Right lobe of liver (tissue), 6 donors: ENCODE measurements at regions not wholly inside any gene's neighbourhood (a gene's known extent, or its start where the extent isn't known, plus 50 kb on each side); places are given as distances from the start of the nearest gene placed in this dataset.

Experiments used
- ATAC-seq, 4 donors: fragments of 200-7000 bp; cut with Tn5 transposase; one replicate each; pipeline ENCODE4 v1.9.1; 2020; ENCODE audit warnings: mild to moderate bottlenecking in 4 of 4, moderate library complexity in 4 of 4
- DNase-seq, 3 donors: peaks; one replicate each; pipeline ENCODE4 v3.0.0-alpha.2; 2020
- H3K27ac ChIP-seq, 3 donors: fragments of 200-600 bp; one replicate each; pipeline ENCODE4 v1.8.0; 2022
- H3K27me3 ChIP-seq, 2 donors: fragments of 200-600 bp; one replicate each; pipeline ENCODE4 v1.8.0; 2022
- H3K36me3 ChIP-seq, 4 donors: fragments of 200-600 bp; sonication (generic) in 1 of 4; one replicate each; pipeline versions ENCODE4 v1.5.1 to v1.8.0; 2017 to 2022; ENCODE audit warnings: control low read depth in 1 of 4
- H3K4me1 ChIP-seq, 4 donors: fragments of 200-600 bp; sonication (generic) in 1 of 4; one replicate each; pipeline versions ENCODE4 v1.5.1 to v1.8.0; 2017 to 2022; ENCODE audit warnings: control low read depth in 1 of 4
- H3K4me3 ChIP-seq, 3 donors: fragments of 200-600 bp; one replicate each; pipeline ENCODE4 v1.8.0; 2022
- H3K9me3 ChIP-seq, 4 donors: fragments of 200-600 bp; sonication (generic) in 1 of 4; one replicate each; pipeline versions ENCODE4 v1.5.1 to v1.8.0; 2017 to 2022; ENCODE audit warnings: control low read depth in 1 of 4
- POLR2A ChIP-seq: fragments of 450-650 bp; IDR thresholded peaks from one replicate; pipeline ENCODE4 v1.6.1; 2017; ENCODE audit warnings: antibody characterized with exemption, mild to moderate bottlenecking
- WGBS: methylation state at CpG from one replicate; pipeline ENCODE4 v1.1.6; 2018; ENCODE audit warnings: low coverage, low lambda C conversion rate; ENCODE audit not compliant: insufficient coverage; ENCODE audit errors: missing lambda C conversion rate; 5-methylcytosine and 5-hydroxymethylcytosine counted together
- intact Hi-C, 2 donors: fragments of 100-400 bp; cut with DNase I; formaldehyde crosslinking; loops; one replicate each; pipeline versions ENCODE4 v1.11.2 to v1.14.1; 2022
- TF ChIP-seq, protein P1 (sequence below), 4 donors: fragments of 200-600 bp in 3 of 4; fragments of 450-650 bp in 1 of 4; IDR thresholded peaks; one replicate each; pipeline versions ENCODE4 v1.5.1 to v1.8.0; 2016 to 2022; ENCODE audit warnings: antibody characterized with exemption in 4 of 4, mild to moderate bottlenecking in 2 of 4
- donor health status: DM: no; HTN: yes; CAD: no.
- donor health status: DM: no; HTN: no; CAD: no.
- donor health status: DM: no; HTN: no; CAD: no.
- donor health status: DM: no; HTN: yes; CAD: no.
- donor health status: DM: no; HTN: yes; CAD: no.

GRCh38 chr20:24185791-24186190, 197.2 kb upstream of the GGTLC1 start:
- Histone ChIP-seq H3K4me1 (peaks cover 0 to 2% (median 0%) of the 10 kb centered on the region in 4 donors), H3K27ac (no peak overlapping the region), H3K4me3 (no peak overlapping the region), H3K9me3 (peaks cover 0 to 6% (median 0%) of the 10 kb centered on the region in 4 donors), H3K36me3 (no peaks in the 10 kb centered on the region), H3K27me3 (no peaks in the 10 kb centered on the region)
- ATAC-seq (no peak), DNase-seq (no peak)
- intact Hi-C loops: no loop called here
- TF ChIP-seq POLR2A: no peak
- TF ChIP-seq, protein P1, sequence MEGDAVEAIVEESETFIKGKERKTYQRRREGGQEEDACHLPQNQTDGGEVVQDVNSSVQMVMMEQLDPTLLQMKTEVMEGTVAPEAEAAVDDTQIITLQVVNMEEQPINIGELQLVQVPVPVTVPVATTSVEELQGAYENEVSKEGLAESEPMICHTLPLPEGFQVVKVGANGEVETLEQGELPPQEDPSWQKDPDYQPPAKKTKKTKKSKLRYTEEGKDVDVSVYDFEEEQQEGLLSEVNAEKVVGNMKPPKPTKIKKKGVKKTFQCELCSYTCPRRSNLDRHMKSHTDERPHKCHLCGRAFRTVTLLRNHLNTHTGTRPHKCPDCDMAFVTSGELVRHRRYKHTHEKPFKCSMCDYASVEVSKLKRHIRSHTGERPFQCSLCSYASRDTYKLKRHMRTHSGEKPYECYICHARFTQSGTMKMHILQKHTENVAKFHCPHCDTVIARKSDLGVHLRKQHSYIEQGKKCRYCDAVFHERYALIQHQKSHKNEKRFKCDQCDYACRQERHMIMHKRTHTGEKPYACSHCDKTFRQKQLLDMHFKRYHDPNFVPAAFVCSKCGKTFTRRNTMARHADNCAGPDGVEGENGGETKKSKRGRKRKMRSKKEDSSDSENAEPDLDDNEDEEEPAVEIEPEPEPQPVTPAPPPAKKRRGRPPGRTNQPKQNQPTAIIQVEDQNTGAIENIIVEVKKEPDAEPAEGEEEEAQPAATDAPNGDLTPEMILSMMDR (IDR thresholded peaks at IDR 0.05): no peak

DNA sequence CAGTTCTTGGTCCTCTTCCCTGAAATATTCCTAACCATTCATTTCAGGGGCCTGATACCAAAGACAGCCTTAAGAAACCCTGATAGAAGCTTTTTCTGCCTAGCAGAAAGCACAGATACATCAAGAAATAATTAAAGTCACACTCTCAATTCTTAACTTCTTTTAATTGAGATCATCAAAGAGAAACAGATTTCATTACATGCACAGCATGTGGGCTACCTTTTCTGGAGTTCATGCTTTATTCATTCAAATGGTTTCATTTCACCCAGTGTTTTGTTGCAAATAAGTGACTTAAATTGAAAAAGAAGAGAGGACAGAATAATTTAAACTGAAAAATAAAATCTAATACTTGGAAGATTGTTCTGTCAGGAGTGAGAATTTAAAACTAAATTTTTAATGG, 192.6 kb upstream of the GGTLC1 start:
- H3K9me3 ChIP-seq: no peaks in the 10 kb centered on the region
- DNase-seq (no peak), ATAC-seq (no peak)
- no peak overlapping the region for H3K4me3 ChIP-seq
- intact Hi-C loops: no loop called here
- H3K4me1 ChIP-seq: peaks cover 0 to 2% (median 0%) of the 10 kb centered on the region in 4 donors
- no peaks in the 10 kb centered on the region for H3K36me3 ChIP-seq
- H3K27ac ChIP-seq: no peak overlapping the region
- TF ChIP-seq POLR2A: no peak
- TF ChIP-seq, protein P1 (IDR thresholded peaks at IDR 0.05): no peak
- H3K27me3 ChIP-seq: no peaks in the 10 kb centered on the region

DNA sequence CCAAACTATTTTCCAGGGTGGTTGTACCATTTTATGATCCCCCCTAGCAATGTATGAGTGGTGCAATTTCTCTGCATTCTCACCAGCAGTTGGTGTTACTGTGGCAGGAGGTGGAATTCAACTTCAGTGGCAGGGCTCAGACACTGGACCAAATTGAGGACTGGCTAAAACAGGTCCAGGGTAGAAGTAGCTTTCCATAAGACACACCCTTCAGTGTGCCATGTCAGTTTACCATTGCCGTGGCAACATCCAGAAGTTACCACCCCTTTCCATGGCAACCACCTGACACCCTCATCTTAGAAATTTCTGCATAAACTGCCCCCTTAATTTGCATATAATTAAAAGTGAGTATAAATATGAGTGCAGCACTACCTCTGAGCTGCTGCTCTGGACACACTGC, 180.7 kb upstream of the GGTLC1 start:
- Histone ChIP-seq H3K27ac (no peak overlapping the region), H3K36me3 (no peaks in the 10 kb centered on the region), H3K27me3 (no peaks in the 10 kb centered on the region), H3K4me1 (no peaks in the 10 kb centered on the region), H3K4me3 (no peak overlapping the region), H3K9me3 (no peaks in the 10 kb centered on the region)
- WGBS: 78% methylated on average over 1 of the region's 1 CpG
- TF ChIP-seq, protein P1 (IDR thresholded peaks at IDR 0.05): no peak
- TF ChIP-seq POLR2A: no peak
- intact Hi-C loops: loop anchor here in 1 of 2 donors (10.0 kb wide), 1 partner anchor 746 kb away; no protein-coding TSS in a partner anchor
- no peak for DNase-seq
- no peak for ATAC-seq

DNA sequence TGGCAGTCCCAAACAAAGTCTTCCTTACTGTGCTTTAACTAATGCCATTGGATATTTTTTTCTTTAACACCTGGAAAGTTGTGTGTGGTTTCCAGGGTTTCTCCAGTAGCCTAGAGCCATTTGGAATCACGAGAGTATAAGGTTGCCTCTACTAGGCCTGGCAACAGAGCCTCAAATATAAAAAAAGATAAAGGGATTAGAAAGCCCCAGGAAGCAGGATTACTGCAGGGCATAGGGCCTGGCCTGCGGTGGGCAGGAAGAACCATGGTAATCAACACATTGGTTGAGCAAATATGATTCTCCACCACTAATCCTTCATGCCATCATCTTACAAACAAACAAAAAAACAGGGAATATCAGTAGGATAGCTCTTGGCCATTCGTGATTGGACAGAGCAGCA, 177.8 kb upstream of the GGTLC1 start:
- TF ChIP-seq, protein P1 (IDR thresholded peaks at IDR 0.05): no peak
- TF ChIP-seq POLR2A: no peak
- DNase-seq (no peak), ATAC-seq (no peak)
- WGBS: 55% methylated on average over 3 of the region's 3 CpGs
- Histone ChIP-seq H3K27ac (no peak overlapping the region), H3K4me1 (no peaks in the 10 kb centered on the region), H3K36me3 (no peaks in the 10 kb centered on the region), H3K4me3 (no peak overlapping the region), H3K27me3 (no peaks in the 10 kb centered on the region), H3K9me3 (no peaks in the 10 kb centered on the region)
- intact Hi-C loops: loop anchor here in 1 of 2 donors (10.0 kb wide), 1 partner anchor 748 kb away; no protein-coding TSS in a partner anchor

GRCh38 chr20:24166123-24166381, 177.5 kb upstream of the GGTLC1 start:
- Histone ChIP-seq H3K27me3 (no peaks in the 10 kb centered on the region), H3K4me3 (no peak overlapping the region), H3K36me3 (no peaks in the 10 kb centered on the region), H3K27ac (no peak overlapping the region), H3K4me1 (no peaks in the 10 kb centered on the region), H3K9me3 (no peaks in the 10 kb centered on the region)
- ATAC-seq (no peak), DNase-seq (no peak)
- intact Hi-C loops: loop anchor here in 1 of 2 donors (10.0 kb wide), 1 partner anchor 749 kb away; no protein-coding TSS in a partner anchor
- 58% methylated on average over 4 of the region's 4 CpGs for WGBS
- TF ChIP-seq, protein P1 (IDR thresholded peaks at IDR 0.05): no peak
- no peak for TF ChIP-seq POLR2A
